Neural progenitor cell (in vitro differentiated cells): ENCODE measurements at regions not wholly inside any gene's neighbourhood (a gene's known extent, or its start where the extent isn't known, plus 50 kb on each side); places are given as distances from the start of the nearest gene placed in this dataset.

Source experiments
- EZH2phosphoT487 ChIP-seq: fragments of 200-600 bp; sonication (generic); IDR thresholded peaks from 2 replicates; pipeline ENCODE4 v1.6.1; 2017; ENCODE audit warnings: antibody characterized with exemption
- TF ChIP-seq, protein P1 (sequence below): fragments of 200-600 bp; sonication (generic); IDR thresholded peaks from 2 replicates; pipeline ENCODE4 v1.5.1; 2017; ENCODE audit warnings: antibody characterized with exemption, mild to moderate bottlenecking

- TF ChIP-seq, protein P1, sequence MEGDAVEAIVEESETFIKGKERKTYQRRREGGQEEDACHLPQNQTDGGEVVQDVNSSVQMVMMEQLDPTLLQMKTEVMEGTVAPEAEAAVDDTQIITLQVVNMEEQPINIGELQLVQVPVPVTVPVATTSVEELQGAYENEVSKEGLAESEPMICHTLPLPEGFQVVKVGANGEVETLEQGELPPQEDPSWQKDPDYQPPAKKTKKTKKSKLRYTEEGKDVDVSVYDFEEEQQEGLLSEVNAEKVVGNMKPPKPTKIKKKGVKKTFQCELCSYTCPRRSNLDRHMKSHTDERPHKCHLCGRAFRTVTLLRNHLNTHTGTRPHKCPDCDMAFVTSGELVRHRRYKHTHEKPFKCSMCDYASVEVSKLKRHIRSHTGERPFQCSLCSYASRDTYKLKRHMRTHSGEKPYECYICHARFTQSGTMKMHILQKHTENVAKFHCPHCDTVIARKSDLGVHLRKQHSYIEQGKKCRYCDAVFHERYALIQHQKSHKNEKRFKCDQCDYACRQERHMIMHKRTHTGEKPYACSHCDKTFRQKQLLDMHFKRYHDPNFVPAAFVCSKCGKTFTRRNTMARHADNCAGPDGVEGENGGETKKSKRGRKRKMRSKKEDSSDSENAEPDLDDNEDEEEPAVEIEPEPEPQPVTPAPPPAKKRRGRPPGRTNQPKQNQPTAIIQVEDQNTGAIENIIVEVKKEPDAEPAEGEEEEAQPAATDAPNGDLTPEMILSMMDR, result no peak
- TF ChIP-seq EZH2phosphoT487, result no peak
These were observed 204.8 kb downstream of the KLF12 start for GRCh38 chr13:73929287-73929932.
